ENCODE measurements at regions not wholly inside any gene's neighbourhood (a gene's known extent, or its start where the extent isn't known, plus 50 kb on each side); places are given as distances from the start of the nearest gene placed in this dataset.
A peak's percentile ranks its signal among the peaks of the same experiment; 100 is the strongest.
"Not testable (repeated sequence)": the region's sequence is repeated elsewhere in the genome, so short reads cannot be mapped to it uniquely, and the experiment has no call there.

DNA sequence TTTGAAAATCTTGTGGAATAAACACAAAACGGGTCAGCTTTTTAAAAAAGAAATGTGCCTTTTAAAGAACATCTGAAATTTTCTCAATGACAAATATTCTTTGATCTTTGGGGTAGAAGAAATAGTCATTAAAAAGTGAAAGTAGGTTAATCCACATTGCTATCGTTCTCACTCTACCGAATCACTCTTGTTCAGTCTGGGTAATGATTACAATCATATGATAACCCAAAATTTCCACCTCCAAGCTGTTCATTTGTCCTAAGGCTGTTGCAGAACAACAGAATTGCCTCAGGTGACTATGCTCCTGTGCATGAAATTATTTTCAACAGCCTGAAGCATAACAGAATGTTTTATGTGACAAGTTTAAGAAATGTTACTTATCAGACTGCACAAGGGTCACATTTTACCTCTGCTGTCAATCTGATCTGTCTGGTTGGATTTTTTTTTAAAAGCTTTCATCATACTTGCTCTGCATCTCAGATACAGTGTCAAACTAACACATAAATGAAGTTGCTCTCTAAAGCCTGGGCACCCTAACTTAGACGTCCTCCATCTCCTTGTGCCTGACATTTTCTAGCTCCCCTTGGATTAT lies 227.3 kb downstream of the LURAP1L start:
- no peak for DNase-seq

DNA sequence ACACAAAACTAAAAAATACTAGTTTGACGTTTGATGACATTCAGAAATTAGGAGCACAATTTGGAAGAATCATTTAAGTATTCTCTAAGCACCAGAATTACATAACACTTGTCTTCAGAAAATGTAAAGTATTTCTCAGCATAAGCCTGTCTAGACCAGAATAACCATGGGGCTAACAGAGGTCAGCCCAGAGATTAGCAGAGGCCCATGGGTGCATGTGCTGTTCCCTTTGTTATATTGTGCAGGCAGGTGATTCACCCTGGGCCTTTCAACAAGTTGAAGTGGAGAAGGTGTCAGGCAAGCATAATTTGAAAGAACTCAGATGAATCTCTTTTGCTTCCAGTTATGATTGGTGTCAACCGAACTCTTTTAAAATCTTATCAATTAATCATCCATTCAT lies 227.9 kb downstream of the LURAP1L start:
- DNase-seq, result no peak

DNA sequence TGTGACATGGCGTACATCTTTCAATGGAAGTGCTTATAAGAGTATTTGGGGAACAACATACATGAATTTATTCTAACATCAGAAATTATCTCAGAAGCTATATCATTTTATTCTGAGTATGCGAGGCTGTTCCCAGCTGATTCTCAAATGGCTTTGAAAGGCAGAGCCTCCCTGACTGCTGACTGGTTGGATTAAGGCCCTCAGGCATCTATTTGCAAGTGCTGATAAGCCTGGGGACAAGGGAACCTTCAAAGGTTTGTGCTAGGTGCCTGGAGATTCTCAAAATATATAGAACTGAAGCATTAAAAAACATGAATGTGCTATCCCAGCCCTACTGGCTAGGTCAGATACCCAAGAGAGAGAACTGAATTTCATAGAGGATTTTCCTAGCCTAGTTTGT lies 235.1 kb downstream of the LURAP1L start:
- no peak for DNase-seq

DNA sequence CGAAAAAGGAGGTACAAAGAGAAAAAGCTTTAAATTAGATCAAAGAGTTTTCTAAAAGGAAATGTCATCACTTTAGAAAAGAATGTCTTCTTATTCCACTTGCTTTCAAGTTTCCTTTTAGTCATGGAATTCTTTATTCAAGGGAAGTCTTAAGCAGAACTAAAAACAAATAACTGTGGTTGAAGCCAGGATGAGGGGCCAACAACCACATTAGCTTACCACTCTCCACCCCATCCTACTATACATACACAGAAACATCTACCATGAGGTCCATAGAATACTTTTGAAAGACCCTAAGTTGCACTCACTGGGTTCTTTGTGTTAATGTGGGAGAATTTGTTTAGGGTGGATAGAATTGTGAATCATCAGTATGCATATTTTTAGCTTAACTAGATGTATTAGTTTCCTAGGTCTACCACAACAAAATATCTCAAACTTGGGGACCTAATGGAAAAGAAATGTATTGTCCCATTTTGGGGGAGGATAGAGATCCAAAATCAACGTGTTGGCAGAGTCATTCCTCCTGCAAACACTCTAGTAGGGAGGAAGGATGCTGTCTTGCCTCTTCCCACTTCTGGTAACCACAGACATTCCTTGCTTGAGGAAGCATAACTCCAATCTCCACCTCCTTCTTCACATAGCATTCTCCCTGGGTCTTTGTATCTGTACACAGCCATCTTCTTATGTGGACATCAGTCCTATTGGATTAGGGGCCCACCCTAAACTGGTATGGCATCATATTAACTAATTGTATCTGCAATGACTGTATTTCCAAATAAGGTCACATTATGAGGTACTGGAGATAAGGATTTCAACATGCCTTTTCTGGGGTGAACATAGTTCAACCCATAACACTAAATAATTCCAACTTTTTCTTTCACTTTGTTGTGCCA lies 239.4 kb downstream of the LURAP1L start:
- DNase-seq, result no peak

DNA sequence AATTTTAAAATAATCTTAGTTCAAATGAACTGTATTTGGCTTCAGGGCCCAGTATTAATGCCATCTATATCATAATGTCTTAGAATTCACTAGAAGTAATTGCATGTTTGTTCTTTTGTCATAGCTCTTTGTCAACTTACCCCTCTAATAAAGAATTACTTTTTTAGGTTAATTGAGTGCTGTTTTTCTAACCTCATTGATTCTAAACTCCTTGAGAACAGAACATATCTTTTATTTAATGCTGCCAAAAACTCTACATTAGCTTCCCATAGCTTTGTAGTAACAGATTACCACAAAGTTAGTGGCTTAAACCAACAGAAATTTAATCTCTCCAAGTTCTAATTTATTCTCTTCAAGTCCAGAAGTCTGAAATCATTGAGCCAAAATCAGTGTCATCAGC lies 242.4 kb downstream of the LURAP1L start:
- no peak for DNase-seq

DNA sequence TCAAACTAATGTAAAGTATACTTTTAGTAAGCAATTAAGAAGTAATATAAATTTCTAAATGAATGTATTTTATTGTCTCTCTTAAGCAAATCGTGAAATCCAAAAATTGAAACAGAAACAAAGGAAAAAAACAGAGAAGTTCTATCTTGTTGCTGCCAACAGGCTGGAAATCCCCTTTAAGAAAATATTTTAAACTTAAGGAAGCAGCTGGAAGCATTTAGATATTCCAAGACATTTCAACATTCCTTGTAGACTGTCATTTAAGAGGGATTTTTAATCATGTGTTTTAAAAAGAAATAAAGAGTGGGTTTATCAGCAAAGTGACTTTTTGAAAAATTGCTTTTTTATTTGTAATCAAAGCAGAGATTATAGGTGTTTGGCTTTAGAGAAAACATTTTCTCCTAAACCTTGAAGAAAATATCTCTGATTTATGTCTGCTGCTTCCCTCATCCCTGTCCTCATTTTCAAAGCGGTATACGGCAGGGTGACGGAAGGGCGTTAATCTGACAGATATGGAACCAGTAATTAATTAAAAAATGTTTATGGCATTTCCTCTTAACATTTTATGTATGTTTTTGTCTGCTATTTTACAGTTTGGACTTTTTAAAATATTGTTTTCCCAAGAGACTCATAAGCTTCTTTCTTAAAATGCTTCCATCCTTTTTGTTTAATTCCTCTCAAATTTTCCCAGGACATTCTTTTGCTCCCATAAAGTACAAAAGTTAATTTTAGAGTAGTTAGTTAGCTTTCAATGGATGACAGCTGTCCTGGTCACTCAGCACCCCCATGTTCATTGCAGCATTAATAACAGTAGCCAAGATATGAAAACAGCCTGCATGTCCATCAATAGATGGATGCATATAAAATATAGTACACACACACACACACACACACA lies 245.6 kb downstream of the LURAP1L start:
- DNase-seq, result no peak

DNA sequence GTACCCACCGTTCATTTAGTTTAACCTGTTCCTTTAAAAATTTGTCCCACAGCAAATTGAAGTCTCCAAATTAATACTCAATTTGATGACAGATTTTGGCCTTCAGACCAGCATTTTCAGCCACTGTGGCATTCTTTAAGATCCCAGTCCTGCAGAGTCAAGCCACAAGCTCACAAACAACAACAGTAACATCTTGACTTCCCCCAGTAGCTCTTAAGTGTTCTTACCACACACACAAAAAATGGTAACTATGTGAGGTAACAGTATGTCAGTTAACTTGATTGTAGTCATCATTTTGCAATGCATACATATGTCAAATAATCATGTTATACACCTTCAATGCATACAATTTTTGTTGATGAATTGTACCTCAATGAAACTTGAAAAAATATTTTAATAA lies 247.9 kb downstream of the LURAP1L start:
- DNase-seq, result no peak

DNA sequence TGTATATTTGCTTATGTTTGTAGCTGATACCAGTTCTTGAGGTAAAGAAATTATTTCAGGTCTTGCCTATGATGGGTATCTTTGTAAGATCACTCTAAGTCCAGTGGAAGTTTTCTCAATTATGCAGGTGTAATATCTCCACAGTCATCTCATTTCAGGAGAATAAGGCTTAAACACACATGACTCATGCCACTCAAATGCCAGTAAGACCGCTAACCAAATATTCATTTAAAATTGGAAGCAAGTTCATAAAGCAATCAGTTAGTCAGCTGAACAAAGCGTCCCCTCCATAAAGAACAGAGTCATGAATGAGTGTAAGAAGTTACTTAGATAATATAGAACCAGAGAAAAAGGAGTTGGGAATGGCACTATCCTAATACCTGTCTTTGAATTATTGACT lies 248.7 kb downstream of the LURAP1L start:
- no peak for DNase-seq

DNA sequence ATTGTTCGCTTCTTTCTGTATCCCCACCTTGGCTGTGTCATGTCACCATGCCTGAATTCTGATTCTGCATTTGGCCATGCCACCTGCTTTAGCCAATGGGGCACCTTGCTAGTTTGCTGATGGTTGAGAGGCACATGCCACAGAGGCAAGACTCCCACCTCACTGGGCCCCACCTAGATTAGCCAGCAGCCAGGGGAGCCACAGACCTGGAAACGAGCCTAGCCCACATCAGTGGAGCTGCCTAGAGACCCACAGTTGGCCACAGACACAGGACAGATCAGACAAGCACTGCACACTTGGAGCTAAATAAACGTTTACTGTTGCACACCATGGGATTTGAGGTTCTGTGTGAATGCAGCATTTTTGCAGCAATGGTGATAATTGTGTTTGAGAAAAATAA lies 252.1 kb downstream of the LURAP1L start:
- no peak for DNase-seq

DNA sequence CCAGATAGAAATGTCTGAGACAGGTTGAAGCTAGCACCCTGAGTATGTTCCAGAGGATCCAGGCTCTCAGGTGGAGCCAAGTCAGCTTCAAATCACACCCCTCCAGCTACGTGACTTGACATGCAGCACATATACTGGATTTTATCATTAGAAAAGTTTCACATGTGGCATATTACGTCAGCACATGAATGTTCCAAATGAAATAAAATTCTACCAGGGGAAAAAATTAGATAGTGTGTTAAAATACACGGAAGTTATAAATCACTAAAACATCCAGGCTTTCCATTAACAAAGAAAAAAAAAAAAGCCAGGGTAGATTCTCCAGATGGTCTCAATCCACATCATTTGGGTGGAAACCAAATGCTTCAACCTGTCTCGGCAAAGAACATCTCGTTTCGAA lies 251.6 kb downstream of the MPDZ start:
- no peak for DNase-seq

DNA sequence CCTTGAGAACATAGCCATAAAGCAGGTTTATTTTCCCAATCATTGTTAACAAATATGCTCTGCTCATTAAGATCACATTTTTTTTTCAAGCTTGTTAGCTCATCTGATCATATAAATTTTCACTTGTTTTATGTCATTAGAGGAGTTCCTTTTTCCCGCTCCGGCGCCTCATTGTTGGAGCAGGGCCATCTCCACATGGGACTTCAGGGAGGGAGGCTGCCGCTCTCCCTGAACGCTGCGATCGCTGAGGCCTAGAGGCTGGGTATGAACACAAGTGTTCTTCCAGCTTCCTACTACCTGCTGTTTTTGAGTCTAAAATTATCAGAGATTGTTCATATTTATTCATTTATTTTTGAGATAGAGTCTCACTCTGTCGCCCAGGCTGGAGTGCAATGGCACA lies 246.9 kb downstream of the MPDZ start:
- no peak for DNase-seq

DNA sequence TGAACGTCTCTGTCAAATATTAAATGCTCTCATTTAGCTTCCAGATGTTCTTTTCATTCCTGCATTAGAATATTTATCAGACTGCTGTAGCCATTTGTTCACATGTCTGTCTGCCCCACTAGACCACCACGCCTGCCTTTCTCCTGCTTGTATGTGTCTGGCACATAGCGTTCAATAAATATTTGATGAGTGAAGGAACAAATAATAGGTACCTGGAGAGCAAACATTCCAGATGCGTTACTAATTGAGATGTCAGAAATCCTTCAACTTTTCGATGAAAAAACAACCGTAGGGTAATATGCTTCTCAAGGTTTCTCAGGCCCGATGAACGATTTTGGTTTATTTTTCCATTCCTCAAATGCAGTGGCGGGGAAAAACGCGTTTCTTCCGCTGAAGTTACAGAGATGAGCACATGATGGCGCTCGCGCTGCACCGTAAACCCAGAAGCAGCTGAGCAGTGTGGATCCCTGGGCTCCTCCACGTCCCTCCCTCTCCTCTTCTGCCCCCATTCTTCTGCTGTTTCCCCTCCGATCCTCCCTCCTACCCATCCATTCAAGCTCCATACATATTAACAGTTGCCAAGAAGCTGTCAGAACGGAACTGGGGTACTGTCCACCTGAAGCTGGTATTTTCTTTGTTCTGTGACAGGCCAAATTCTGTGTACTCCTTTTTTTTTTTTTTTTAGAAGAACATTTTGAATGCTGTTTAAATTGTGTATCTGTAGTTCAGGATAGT lies 245.4 kb downstream of the MPDZ start:
- peak in 1 of 2 donors; percentile 11 for DNase-seq

DNA sequence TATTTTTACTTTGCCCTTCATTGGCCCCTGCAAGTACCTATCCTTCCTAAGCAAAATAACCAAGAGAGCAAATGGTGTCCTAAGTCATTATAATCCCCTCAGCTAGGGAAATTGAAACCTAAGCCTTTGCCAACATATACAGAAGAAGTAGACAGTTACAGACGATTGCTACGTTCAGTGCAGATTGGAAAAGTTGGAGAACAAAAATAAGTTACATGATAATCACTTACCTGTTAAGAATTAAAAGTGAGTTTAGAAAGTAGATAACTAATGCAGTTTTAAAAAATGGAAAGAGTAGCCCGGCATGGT lies 244.8 kb downstream of the MPDZ start:
- DNase-seq, result no peak

DNA sequence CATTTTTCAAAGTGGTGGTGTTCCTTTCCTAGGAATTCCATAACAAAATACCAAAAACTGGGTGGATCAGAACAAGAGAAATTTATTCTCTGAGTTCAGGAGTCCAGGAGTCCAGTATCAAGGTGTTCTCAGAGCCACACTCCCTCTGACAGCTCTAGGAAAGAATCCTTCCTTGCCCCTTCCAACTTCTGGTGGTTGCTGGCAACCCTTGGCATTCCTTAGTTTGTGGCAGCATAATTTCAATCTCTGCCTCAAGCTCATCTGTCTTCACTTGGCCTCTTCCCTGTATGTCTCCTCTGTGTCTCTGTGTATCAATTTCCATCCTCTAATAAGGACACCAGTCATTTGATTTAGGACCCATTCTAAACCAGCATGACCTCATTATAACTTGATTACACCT lies 243.7 kb downstream of the MPDZ start:
- DNase-seq, result no peak

DNA sequence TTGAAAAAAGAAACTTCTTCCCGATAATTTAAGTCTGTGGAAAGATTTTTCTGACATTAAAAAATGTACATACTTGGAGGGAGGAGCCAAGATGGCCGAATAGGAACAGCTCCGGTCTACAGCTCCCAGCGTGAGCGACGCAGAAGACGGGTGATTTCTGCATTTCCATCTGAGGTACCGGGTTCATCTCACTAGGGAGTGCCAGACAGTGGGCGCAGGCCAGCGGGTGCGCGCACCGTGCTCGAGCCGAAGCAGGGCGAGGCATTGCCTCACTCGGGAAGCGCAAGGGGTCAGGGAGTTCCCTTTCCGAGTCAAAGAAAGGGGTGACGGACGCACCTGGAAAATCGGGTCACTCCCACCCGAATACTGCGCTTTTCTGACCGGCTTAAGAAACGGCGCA lies 241.7 kb downstream of the MPDZ start:
- DNase-seq, result not testable (repeated sequence)

DNA sequence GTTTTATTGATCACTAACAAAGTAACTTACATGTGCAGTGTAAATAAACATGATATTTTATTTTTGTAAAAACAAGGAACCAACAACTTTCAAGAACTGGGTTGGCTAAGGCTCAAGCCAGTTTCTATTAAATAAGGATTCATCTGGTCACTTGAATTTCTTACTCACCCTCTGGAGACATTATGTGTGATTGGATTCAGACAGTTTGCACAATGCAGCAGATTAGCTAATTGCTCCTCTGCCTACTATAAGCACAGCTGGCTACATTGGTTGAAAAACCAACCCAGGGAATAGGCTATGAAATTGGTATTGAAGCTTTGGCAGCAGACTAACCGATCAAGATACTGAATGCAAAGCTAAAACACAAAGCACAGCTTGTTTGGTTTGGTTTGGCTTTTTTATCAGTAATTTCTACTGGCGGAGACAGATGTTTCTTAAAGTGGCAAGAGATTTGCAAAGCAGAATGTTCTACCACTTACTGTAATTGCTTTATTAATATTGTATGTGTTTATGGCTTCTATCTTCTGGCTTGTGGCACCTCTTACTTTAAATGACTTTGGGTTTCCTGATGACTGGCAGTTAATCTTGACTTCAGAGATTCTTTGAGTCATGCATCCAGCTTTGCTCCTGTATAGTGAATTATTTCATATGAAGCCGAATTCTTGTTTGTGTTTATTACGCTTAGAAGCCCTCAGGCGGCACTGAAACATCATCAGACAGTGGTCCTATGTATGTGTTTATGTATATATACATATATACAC lies 231.5 kb downstream of the MPDZ start:
- no peak for DNase-seq

DNA sequence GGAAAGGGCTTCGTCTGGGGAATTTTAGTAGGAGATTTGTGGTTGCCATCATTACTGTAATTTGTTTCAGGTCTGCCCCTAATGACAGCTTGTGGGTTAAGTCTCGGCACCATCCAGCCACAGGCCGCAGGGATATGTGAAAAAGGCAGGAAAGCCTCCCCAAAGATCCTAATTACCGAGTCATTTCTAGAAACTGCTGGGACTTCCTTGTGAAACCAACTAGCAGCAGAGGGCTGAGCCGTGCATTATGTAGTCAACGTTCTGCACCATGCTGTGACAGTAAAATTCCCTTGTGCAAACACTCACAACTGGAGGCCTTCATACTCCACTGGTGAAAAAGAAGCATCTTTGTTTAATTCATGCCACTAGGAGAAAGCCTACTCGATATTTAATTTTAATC lies 230.3 kb downstream of the MPDZ start:
- DNase-seq, result no peak

DNA sequence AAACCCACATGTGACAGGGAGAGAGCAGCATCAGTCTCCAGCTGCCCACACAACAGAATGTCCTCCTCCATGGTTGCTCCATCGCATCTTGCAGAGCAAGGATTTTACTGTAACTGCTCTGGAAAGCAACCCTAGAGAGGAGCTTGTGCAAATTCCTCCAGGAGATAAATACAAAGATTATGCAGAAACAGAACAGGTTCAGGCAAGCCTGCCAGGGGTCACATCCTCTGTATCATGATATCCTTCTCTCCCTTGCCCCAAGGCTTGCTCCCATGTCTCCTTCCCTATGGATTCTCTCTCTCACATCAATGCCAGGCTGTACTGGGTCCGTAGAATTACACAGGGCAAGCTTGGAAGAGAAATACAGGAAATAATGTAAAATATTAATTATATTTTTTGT lies 226.0 kb downstream of the MPDZ start:
- no peak for DNase-seq

DNA sequence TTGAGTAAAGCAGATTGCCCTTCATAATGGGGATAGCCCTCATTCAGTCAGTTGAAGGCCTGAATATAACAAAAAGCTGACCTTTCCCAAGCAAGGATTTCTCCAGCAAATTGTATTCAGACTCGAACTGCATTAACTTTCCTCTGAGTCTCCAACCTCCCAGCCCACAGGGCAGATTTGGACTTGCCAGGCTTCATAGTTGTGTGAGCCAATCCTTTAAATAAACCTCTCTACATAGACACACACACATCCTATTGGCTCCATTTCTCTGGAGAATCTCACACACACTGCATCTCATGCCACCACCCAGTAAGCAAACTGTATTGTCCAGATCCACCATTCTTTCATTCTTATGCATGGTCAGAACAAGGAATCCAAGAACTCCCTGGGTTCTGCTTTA lies 225.1 kb downstream of the MPDZ start:
- DNase-seq, result no peak
